Stimulated activated CD8-positive, alpha-beta memory T cell treated with anti-CD3 and anti-CD28 coated beads, Interleukin-4, amount 100 ng/mL, for 4 hours (primary cell): ENCODE measurements at regions not wholly inside any gene's neighbourhood (a gene's known extent, or its start where the extent isn't known, plus 50 kb on each side); places are given as distances from the start of the nearest gene placed in this dataset.

ENCODE experiments used
- DNase-seq, 2 donors: peaks; one replicate each; pipeline ENCODE4 v3.0.0-alpha.2; 2020; ENCODE audit warnings: low read depth in 2 of 2, low spot score in 1 of 2

- no peak for DNase-seq
Measured at GRCh38 chr21:24179110-24179509, 1428.2 kb downstream of the MRPL39 start.

GRCh38 chr21:24175106-24175505, 1432.2 kb downstream of the MRPL39 start:
- no peak for DNase-seq

GRCh38 chr21:24171736-24172135, 1435.5 kb downstream of the MRPL39 start:
- DNase-seq, result no peak

GRCh38 chr21:24163539-24163938, 1443.7 kb downstream of the MRPL39 start:
- DNase-seq, result no peak

- DNase-seq, result no peak
Measured at GRCh38 chr21:24160528-24160927, 1446.8 kb downstream of the MRPL39 start.

- no peak for DNase-seq
Measured at GRCh38 chr21:24153137-24153536, 1454.1 kb downstream of the MRPL39 start.

- no peak for DNase-seq
Measured at GRCh38 chr21:24150753-24151152, 1456.5 kb downstream of the MRPL39 start.

GRCh38 chr21:24148461-24148860, 1458.8 kb downstream of the MRPL39 start:
- no peak for DNase-seq

GRCh38 chr21:24147674-24148073, 1459.6 kb downstream of the MRPL39 start:
- DNase-seq, result no peak

GRCh38 chr21:24131056-24131455, 1476.2 kb downstream of the MRPL39 start:
- no peak for DNase-seq

GRCh38 chr21:24127651-24128050, 1479.6 kb downstream of the MRPL39 start:
- DNase-seq, result no peak

GRCh38 chr21:24123785-24124184, 1483.5 kb downstream of the MRPL39 start:
- no peak for DNase-seq

GRCh38 chr21:24118738-24119459, 1488.4 kb downstream of the MRPL39 start:
- DNase-seq, result no peak

- no peak for DNase-seq
Measured at GRCh38 chr21:24115141-24115540, 1492.1 kb downstream of the MRPL39 start.

- no peak for DNase-seq
Measured at GRCh38 chr21:24112020-24112419, 1495.3 kb downstream of the MRPL39 start.

GRCh38 chr21:24110846-24111245, 1496.4 kb downstream of the MRPL39 start:
- DNase-seq, result no peak

GRCh38 chr21:24097181-24097580, 1510.1 kb downstream of the MRPL39 start:
- no peak for DNase-seq

GRCh38 chr21:24096651-24097050, 1510.6 kb downstream of the MRPL39 start:
- no peak for DNase-seq

GRCh38 chr21:24093032-24093431, 1514.2 kb downstream of the MRPL39 start:
- DNase-seq, result no peak

- DNase-seq, result no peak
Measured at GRCh38 chr21:24076179-24076578, 1531.1 kb downstream of the MRPL39 start.

- DNase-seq, result no peak
Measured at GRCh38 chr21:24055696-24056095, 1551.6 kb downstream of the MRPL39 start.

- DNase-seq, result no peak
Measured at GRCh38 chr21:24050231-24050630, 1557.0 kb downstream of the MRPL39 start.

GRCh38 chr21:24046829-24047443, 1560.3 kb downstream of the MRPL39 start:
- DNase-seq, result no peak
